Lung (tissue), 11 donors: ENCODE measurements at regions not wholly inside any gene's neighbourhood (a gene's known extent, or its start where the extent isn't known, plus 50 kb on each side); places are given as distances from the start of the nearest gene placed in this dataset.

Experiments used
- ATAC-seq: fragments of 200-7000 bp; cut with Tn5 transposase; one replicate; pipeline ENCODE4 v1.9.1; 2020; ENCODE audit warnings: moderate number of reproducible peaks; ENCODE audit not compliant: insufficient read depth, low FRiP score
- DNase-seq, 3 donors: peaks; one replicate each; pipeline ENCODE4 v3.0.0-alpha.2; 2013 to 2017
- H3K27ac ChIP-seq, 2 donors: one replicate each; pipeline ENCODE4 v1.5.1; 2013; ENCODE audit warnings: mild to moderate bottlenecking in 2 of 2, moderate library complexity in 2 of 2, control low read depth in 1 of 2, inconsistent platforms in 1 of 2, low read depth in 1 of 2, low read length in 1 of 2
- H3K27me3 ChIP-seq, 3 donors: one replicate each; pipeline ENCODE4 v1.5.1; 2013; ENCODE audit warnings: low read length in 2 of 3; ENCODE audit not compliant: control insufficient read depth in 3 of 3, insufficient read depth in 3 of 3
- H3K36me3 ChIP-seq, 4 donors: one replicate each; pipeline ENCODE4 v1.5.1; 2013; ENCODE audit warnings: low read length in 4 of 4, mild to moderate bottlenecking in 1 of 4, moderate library complexity in 1 of 4; ENCODE audit not compliant: control insufficient read depth in 4 of 4, insufficient read depth in 4 of 4
- H3K4me1 ChIP-seq, 5 donors: one replicate each; pipeline ENCODE4 v1.5.1; 2013; ENCODE audit warnings: low read length in 5 of 5, mild to moderate bottlenecking in 2 of 5, moderate library complexity in 1 of 5; ENCODE audit not compliant: control insufficient read depth in 5 of 5, insufficient read depth in 5 of 5
- H3K4me3 ChIP-seq: one replicate; pipeline ENCODE4 v1.5.1; 2013; ENCODE audit warnings: mild to moderate bottlenecking, control low read depth, moderate library complexity
- H3K9ac ChIP-seq, 2 donors: one replicate each; pipeline ENCODE4 v1.5.1; 2013; ENCODE audit warnings: low read length in 2 of 2, control low read depth in 1 of 2; ENCODE audit not compliant: insufficient read depth in 1 of 2
- H3K9me3 ChIP-seq, 4 donors: one replicate each; pipeline ENCODE4 v1.5.1; 2013; ENCODE audit warnings: low read length in 3 of 4, mild to moderate bottlenecking in 1 of 4, moderate library complexity in 1 of 4; ENCODE audit not compliant: control insufficient read depth in 4 of 4, insufficient read depth in 3 of 4
- CTCF ChIP-seq: IDR thresholded peaks from 2 replicates; pipeline ENCODE4 v1.5.1; 2012; ENCODE audit warnings: mild to moderate bottlenecking; ENCODE audit errors: control extremely low read depth, extremely low read depth
- WGBS, 2 donors: extraction: QIAGEN DNeasy Blood & Tissue Kit; methylation state at CpG; one replicate each; pipeline ENCODE4 v1.1.7; 2013; 5-methylcytosine and 5-hydroxymethylcytosine counted together
- donor health status: control.
- donor health status: control.
- donor health status: Bipolar disorder and iron deficiency.
- donor health status: healthy.
- donor health status: DM: yes; HTN: yes; CAD: no.

- no peak for TF ChIP-seq CTCF
- ATAC-seq: no peak
- no peak overlapping the region for H3K27ac ChIP-seq
- H3K27me3 ChIP-seq: no peaks in the 10 kb centered on the region
- no peak for DNase-seq
- H3K9me3 ChIP-seq: peaks cover 0 to 6% (median 0%) of the 10 kb centered on the region in 4 donors
- no peaks in the 10 kb centered on the region for H3K36me3 ChIP-seq
- H3K9ac ChIP-seq: no peak overlapping the region
- 96 to 100% methylated on average over 2 of the region's 2 CpGs for WGBS, 2 donors
- H3K4me3 ChIP-seq: no peak overlapping the region
- H3K4me1 ChIP-seq: peaks cover 0 to 6% (median 0%) of the 10 kb centered on the region in 5 donors
These were observed 274.5 kb downstream of the S1PR1 start for GRCh38 chr1:101511202-101511891.

- Histone ChIP-seq H3K27ac (no peak overlapping the region), H3K4me1 (no peaks in the 10 kb centered on the region), H3K36me3 (no peaks in the 10 kb centered on the region), H3K9ac (no peak overlapping the region), H3K4me3 (no peak overlapping the region), H3K9me3 (no peaks in the 10 kb centered on the region), H3K27me3 (no peaks in the 10 kb centered on the region)
- DNase-seq (peak; percentile 16 to 55 (median 40)), ATAC-seq (peak; percentile 88)
- TF ChIP-seq CTCF: peak; percentile 40
- 4 to 10% methylated on average over 4 of the region's 4 CpGs for WGBS, 2 donors
These were observed 283.5 kb downstream of the S1PR1 start for GRCh38 chr1:101520302-101520701.

GRCh38 chr1:101522486-101522885 lies 285.7 kb downstream of the S1PR1 start:
- no peaks in the 10 kb centered on the region for H3K36me3 ChIP-seq
- 60 to 76% methylated on average over 2 of the region's 2 CpGs for WGBS, 2 donors
- DNase-seq: no peak
- H3K4me1 ChIP-seq: no peaks in the 10 kb centered on the region
- no peak overlapping the region for H3K27ac ChIP-seq
- no peak overlapping the region for H3K4me3 ChIP-seq
- H3K9ac ChIP-seq: no peak overlapping the region
- H3K9me3 ChIP-seq: no peaks in the 10 kb centered on the region
- H3K27me3 ChIP-seq: no peaks in the 10 kb centered on the region
- no peak for TF ChIP-seq CTCF
- no peak for ATAC-seq

- TF ChIP-seq CTCF: no peak
- DNase-seq: no peak
- H3K27ac ChIP-seq: no peak overlapping the region
- no peak for ATAC-seq
- WGBS, 2 donors: 65 to 66% methylated on average over 6 of the region's 6 CpGs
- H3K9me3 ChIP-seq: no peaks in the 10 kb centered on the region
- no peak overlapping the region for H3K9ac ChIP-seq
- H3K36me3 ChIP-seq: no peaks in the 10 kb centered on the region
- no peak overlapping the region for H3K4me3 ChIP-seq
- no peaks in the 10 kb centered on the region for H3K27me3 ChIP-seq
- H3K4me1 ChIP-seq: no peaks in the 10 kb centered on the region
These were observed 290.0 kb downstream of the S1PR1 start for GRCh38 chr1:101526813-101527212.
